ENCODE measurements at regions not wholly inside any gene's neighbourhood (a gene's known extent, or its start where the extent isn't known, plus 50 kb on each side); places are given as distances from the start of the nearest gene placed in this dataset.
A peak's percentile ranks its signal among the peaks of the same experiment; 100 is the strongest.

GRCh38 chr14:28867571-28867970 lies 101.0 kb downstream of the FOXG1 start:
- WGBS, result 50% methylated on average over 2 of the region's 2 CpGs
- Histone ChIP-seq H3K4me1 (replicated peaks) (no peaks in the 10 kb centered on the region), H3K27ac (no peak overlapping the region), H3K4me3 (no peak overlapping the region), H3K36me3 (no peaks in the 10 kb centered on the region), H3K9me3 (no peaks in the 10 kb centered on the region), H3K27me3 (replicated peaks; ENCODE audit: insufficient read depth) (no peaks in the 10 kb centered on the region)
- no peak for DNase-seq (ENCODE audit: low spot score)
- intact Hi-C loops (cut with DNase I), result no loop called here
- TF ChIP-seq, protein P1, sequence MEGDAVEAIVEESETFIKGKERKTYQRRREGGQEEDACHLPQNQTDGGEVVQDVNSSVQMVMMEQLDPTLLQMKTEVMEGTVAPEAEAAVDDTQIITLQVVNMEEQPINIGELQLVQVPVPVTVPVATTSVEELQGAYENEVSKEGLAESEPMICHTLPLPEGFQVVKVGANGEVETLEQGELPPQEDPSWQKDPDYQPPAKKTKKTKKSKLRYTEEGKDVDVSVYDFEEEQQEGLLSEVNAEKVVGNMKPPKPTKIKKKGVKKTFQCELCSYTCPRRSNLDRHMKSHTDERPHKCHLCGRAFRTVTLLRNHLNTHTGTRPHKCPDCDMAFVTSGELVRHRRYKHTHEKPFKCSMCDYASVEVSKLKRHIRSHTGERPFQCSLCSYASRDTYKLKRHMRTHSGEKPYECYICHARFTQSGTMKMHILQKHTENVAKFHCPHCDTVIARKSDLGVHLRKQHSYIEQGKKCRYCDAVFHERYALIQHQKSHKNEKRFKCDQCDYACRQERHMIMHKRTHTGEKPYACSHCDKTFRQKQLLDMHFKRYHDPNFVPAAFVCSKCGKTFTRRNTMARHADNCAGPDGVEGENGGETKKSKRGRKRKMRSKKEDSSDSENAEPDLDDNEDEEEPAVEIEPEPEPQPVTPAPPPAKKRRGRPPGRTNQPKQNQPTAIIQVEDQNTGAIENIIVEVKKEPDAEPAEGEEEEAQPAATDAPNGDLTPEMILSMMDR (IDR thresholded peaks at IDR 0.05), result no peak
- peak; percentile 44 for TF ChIP-seq POLR2AphosphoS5 (IDR thresholded peaks at IDR 0.05)

- intact Hi-C loops (cut with DNase I), result no loop called here
- no peaks in the 10 kb centered on the region for H3K9me3 ChIP-seq
- H3K4me1 ChIP-seq (replicated peaks), result no peaks in the 10 kb centered on the region
- no peaks in the 10 kb centered on the region for H3K36me3 ChIP-seq
- no peak overlapping the region for H3K4me3 ChIP-seq
- 74% methylated on average over 2 of the region's 2 CpGs for WGBS
- H3K27me3 ChIP-seq (replicated peaks; ENCODE audit: insufficient read depth), result no peaks in the 10 kb centered on the region
- no peak for TF ChIP-seq POLR2A (IDR thresholded peaks at IDR 0.05)
- TF ChIP-seq, protein P1 (IDR thresholded peaks at IDR 0.05), result no peak
- no peak for TF ChIP-seq POLR2AphosphoS5 (IDR thresholded peaks at IDR 0.05)
- no peak overlapping the region for H3K27ac ChIP-seq
- DNase-seq (ENCODE audit: low spot score), result no peak
These were observed 103.5 kb downstream of the FOXG1 start for GRCh38 chr14:28870033-28870564.

DNA sequence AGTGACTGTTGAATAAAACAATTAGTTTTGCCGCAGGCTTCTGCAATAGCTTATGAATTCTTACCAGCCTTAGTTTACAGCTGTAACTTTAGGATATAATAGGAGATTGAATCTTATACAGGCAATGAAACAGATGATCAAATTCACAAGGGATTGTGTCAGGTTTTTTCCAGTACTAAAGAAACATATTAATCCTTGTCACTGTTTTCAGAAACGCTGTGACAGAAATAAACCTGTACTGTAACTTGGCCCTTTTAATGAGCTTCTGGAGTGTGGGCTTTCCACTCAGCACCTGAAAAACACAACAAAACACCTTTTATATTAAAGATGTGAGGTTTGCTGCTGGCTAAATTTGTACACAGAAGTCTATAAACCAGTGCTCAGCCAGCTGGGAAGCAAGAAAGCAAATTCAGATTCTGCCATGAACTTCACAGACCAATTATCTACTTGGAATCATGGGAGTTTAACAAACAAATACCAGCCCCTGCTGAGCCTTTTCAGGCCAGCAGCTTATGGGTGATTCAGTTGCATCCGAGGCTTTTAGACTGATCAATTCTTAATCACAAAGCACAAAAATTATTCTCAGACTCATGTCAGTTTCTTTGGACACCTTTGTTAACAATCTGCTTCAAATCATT lies 109.5 kb downstream of the FOXG1 start:
- TF ChIP-seq, protein P1 (IDR thresholded peaks at IDR 0.05), result no peak
- TF ChIP-seq POLR2AphosphoS5 (IDR thresholded peaks at IDR 0.05) (no peak), POLR2A (IDR thresholded peaks at IDR 0.05) (no peak)
- no peaks in the 10 kb centered on the region for H3K27me3 ChIP-seq (replicated peaks; ENCODE audit: insufficient read depth)
- no peak for DNase-seq (ENCODE audit: low spot score)
- intact Hi-C loops (cut with DNase I), result no loop called here
- WGBS, result 27% methylated on average over 3 of the region's 3 CpGs
- no peaks in the 10 kb centered on the region for H3K36me3 ChIP-seq
- no peak overlapping the region for H3K4me3 ChIP-seq
- no peaks in the 10 kb centered on the region for H3K9me3 ChIP-seq
- H3K4me1 ChIP-seq (replicated peaks), result no peaks in the 10 kb centered on the region
- H3K27ac ChIP-seq, result no peak overlapping the region

GRCh38 chr14:28876572-28876945 lies 110.0 kb downstream of the FOXG1 start:
- intact Hi-C loops (cut with DNase I), result no loop called here
- no peaks in the 10 kb centered on the region for H3K4me1 ChIP-seq (replicated peaks)
- DNase-seq (ENCODE audit: low spot score), result no peak
- no peak overlapping the region for H3K27ac ChIP-seq
- H3K4me3 ChIP-seq, result no peak overlapping the region
- TF ChIP-seq POLR2A (IDR thresholded peaks at IDR 0.05), result no peak
- no peak for TF ChIP-seq POLR2AphosphoS5 (IDR thresholded peaks at IDR 0.05)
- TF ChIP-seq, protein P1 (IDR thresholded peaks at IDR 0.05), result no peak
- H3K27me3 ChIP-seq (replicated peaks; ENCODE audit: insufficient read depth), result no peaks in the 10 kb centered on the region
- 21% methylated on average over 4 of the region's 4 CpGs for WGBS
- no peaks in the 10 kb centered on the region for H3K36me3 ChIP-seq
- H3K9me3 ChIP-seq, result no peaks in the 10 kb centered on the region

- intact Hi-C loops (cut with DNase I), result no loop called here
- H3K27ac ChIP-seq, result no peak overlapping the region
- H3K4me1 ChIP-seq (replicated peaks), result no peaks in the 10 kb centered on the region
- H3K27me3 ChIP-seq (replicated peaks; ENCODE audit: insufficient read depth), result no peaks in the 10 kb centered on the region
- no peak for DNase-seq (ENCODE audit: low spot score)
- H3K4me3 ChIP-seq, result no peak overlapping the region
- no peaks in the 10 kb centered on the region for H3K36me3 ChIP-seq
- H3K9me3 ChIP-seq, result no peaks in the 10 kb centered on the region
- TF ChIP-seq, protein P1 (IDR thresholded peaks at IDR 0.05), result no peak
- TF ChIP-seq POLR2A (IDR thresholded peaks at IDR 0.05), result no peak
- no peak for TF ChIP-seq POLR2AphosphoS5 (IDR thresholded peaks at IDR 0.05)
These were observed 111.3 kb downstream of the FOXG1 start for GRCh38 chr14:28877923-28878322.
